ENCODE measurements at regions not wholly inside any gene's neighbourhood (a gene's known extent, or its start where the extent isn't known, plus 50 kb on each side); places are given as distances from the start of the nearest gene placed in this dataset.

GRCh38 chr2:180202467-180202951 is 195.4 kb upstream of the CWC22 start:
- no peaks in the 10 kb centered on the region for H4K20me1 ChIP-seq (ENCODE audit: insufficient read depth)
- TF ChIP-seq EZH2 (IDR thresholded peaks at IDR 0.05; ENCODE audit: low read depth) (no peak), CTCF (conservative IDR thresholded peaks at IDR 0.05) (no peak)
- no peaks in the 10 kb centered on the region for H3K9me3 ChIP-seq (ENCODE audit: insufficient read depth, low read depth)
- H3K4me1 ChIP-seq (replicated peaks; ENCODE audit: insufficient read depth), result no peaks in the 10 kb centered on the region
- DNase-seq, result no peak
- H2AFZ ChIP-seq, result no peak overlapping the region
- no TSS peak for BruUV-seq (replicated peaks)
- H3F3A ChIP-seq (ENCODE audit: insufficient read depth, low read depth), result no peaks in the 10 kb centered on the region
- intact Hi-C loops (cut with micrococcal nuclease; ENCODE audit: unreplicated experiment), result no loop called here
- H3K36me3 ChIP-seq (ENCODE audit: low read depth), result no peaks in the 10 kb centered on the region
- H3K27ac ChIP-seq, result no peak overlapping the region
- 0 out of 2 replicates have a peak, but pooled peaks cover 4% of the 10 kb centered on the region for H3K9me2 ChIP-seq (ENCODE audit: insufficient read depth)
- ChIA-PET CTCF (no interaction called here), POLR2A (ENCODE audit: unreplicated experiment) (no interaction called here)
- H3K4me2 ChIP-seq, result no peak overlapping the region
- H3K79me2 ChIP-seq (ENCODE audit: low read depth), result no peaks in the 10 kb centered on the region
- H3K4me3 ChIP-seq, result no peak overlapping the region
- no peaks in the 10 kb centered on the region for H3K27me3 ChIP-seq (ENCODE audit: insufficient read depth, low read depth)

- no TSS peak for BruUV-seq (replicated peaks)
- CTCF ChIA-PET, result no interaction called here
- TF ChIP-seq CTCF (conservative IDR thresholded peaks at IDR 0.05) (no peak), EZH2 (IDR thresholded peaks at IDR 0.05; ENCODE audit: low read depth) (no peak)
- H4K20me1 ChIP-seq (ENCODE audit: insufficient read depth), result no peaks in the 10 kb centered on the region
- H3K36me3 ChIP-seq (ENCODE audit: low read depth), result no peaks in the 10 kb centered on the region
- no peaks in the 10 kb centered on the region for H3K79me2 ChIP-seq (ENCODE audit: low read depth)
- H3K27ac ChIP-seq, result no peak overlapping the region
- H3K4me3 ChIP-seq, result no peak overlapping the region
- intact Hi-C loops (cut with micrococcal nuclease; ENCODE audit: unreplicated experiment), result no loop called here
- 0 out of 2 replicates have a peak, but pooled peaks cover 4% of the 10 kb centered on the region for H3K9me2 ChIP-seq (ENCODE audit: insufficient read depth)
- H3K9me3 ChIP-seq (ENCODE audit: insufficient read depth, low read depth), result no peaks in the 10 kb centered on the region
- H2AFZ ChIP-seq, result peak overlapping the region; percentile 24
- H3K4me2 ChIP-seq, result peak overlapping the region; percentile 29
- POLR2A ChIA-PET (ENCODE audit: unreplicated experiment), result no interaction called here
- no peaks in the 10 kb centered on the region for H3K27me3 ChIP-seq (ENCODE audit: insufficient read depth, low read depth)
- H3F3A ChIP-seq (ENCODE audit: insufficient read depth, low read depth), result no peaks in the 10 kb centered on the region
- DNase-seq, result no peak
- peaks cover 11% of the 10 kb centered on the region; the same call in 1 of the 2 replicates for H3K4me1 ChIP-seq (replicated peaks; ENCODE audit: insufficient read depth)
Measured at GRCh38 chr2:180196419-180196977, 189.4 kb upstream of the CWC22 start.

GRCh38 chr2:180195847-180196246 is 188.8 kb upstream of the CWC22 start:
- ChIA-PET POLR2A (ENCODE audit: unreplicated experiment) (no interaction called here), CTCF (no interaction called here)
- Histone ChIP-seq H3K4me1 (replicated peaks; ENCODE audit: insufficient read depth) (peaks cover 11% of the 10 kb centered on the region; the same call in 1 of the 2 replicates), H4K20me1 (ENCODE audit: insufficient read depth) (no peaks in the 10 kb centered on the region), H3K79me2 (ENCODE audit: low read depth) (no peaks in the 10 kb centered on the region), H3K27me3 (ENCODE audit: insufficient read depth, low read depth) (no peaks in the 10 kb centered on the region), H3K4me3 (no peak overlapping the region), H3F3A (ENCODE audit: insufficient read depth, low read depth) (no peaks in the 10 kb centered on the region), H3K4me2 (no peak overlapping the region), H3K9me2 (ENCODE audit: insufficient read depth) (0 out of 2 replicates have a peak, but pooled peaks cover 4% of the 10 kb centered on the region), H3K27ac (no peak overlapping the region), H3K9me3 (ENCODE audit: insufficient read depth, low read depth) (no peaks in the 10 kb centered on the region), H3K36me3 (ENCODE audit: low read depth) (no peaks in the 10 kb centered on the region), H2AFZ (peak overlapping the region; percentile 24; the same call in 1 of the 2 replicates)
- intact Hi-C loops (cut with micrococcal nuclease; ENCODE audit: unreplicated experiment), result no loop called here
- DNase-seq, result no peak
- TF ChIP-seq CTCF (conservative IDR thresholded peaks at IDR 0.05), result no peak
- TF ChIP-seq EZH2 (IDR thresholded peaks at IDR 0.05; ENCODE audit: low read depth), result no peak
- no TSS peak for BruUV-seq (replicated peaks)
